Neural crest cell (in vitro differentiated cells): ENCODE measurements at regions not wholly inside any gene's neighbourhood (a gene's known extent, or its start where the extent isn't known, plus 50 kb on each side); places are given as distances from the start of the nearest gene placed in this dataset.

Experiments
- DNase-seq: peaks from one replicate; pipeline ENCODE4 v3.0.0; 2021; ENCODE audit warnings: low read depth, mixed read lengths, low spot score
- H3K27ac Mint-ChIP-seq: one replicate; pipeline ENCODE4 v1.8.0; 2021; ENCODE audit warnings: mild to moderate bottlenecking, mixed read lengths; ENCODE audit not compliant: unreplicated experiment
- H3K27me3 Mint-ChIP-seq: 2 replicates; pipeline ENCODE4 v1.8.0; 2021; ENCODE audit warnings: low read depth, mild to moderate bottlenecking, mixed read lengths
- H3K36me3 Mint-ChIP-seq: 2 replicates; pipeline ENCODE4 v1.8.0; 2021; ENCODE audit warnings: low read depth, mild to moderate bottlenecking, mixed read lengths
- H3K4me1 Mint-ChIP-seq: 2 replicates; pipeline ENCODE4 v1.8.0; 2021; ENCODE audit warnings: mixed read lengths
- H3K4me3 Mint-ChIP-seq: one replicate; pipeline ENCODE4 v1.8.0; 2021; ENCODE audit warnings: mild to moderate bottlenecking, mixed read lengths
- H3K9me3 Mint-ChIP-seq: 2 replicates; pipeline ENCODE4 v1.8.0; 2021; ENCODE audit warnings: mixed read lengths
- CTCF ChIP-seq: fragments of 200-600 bp; sonication (generic); conservative IDR thresholded peaks from 2 replicates; pipeline ENCODE4 v1.5.0; 2021; ENCODE audit warnings: antibody characterized with exemption, mild to moderate bottlenecking

DNA sequence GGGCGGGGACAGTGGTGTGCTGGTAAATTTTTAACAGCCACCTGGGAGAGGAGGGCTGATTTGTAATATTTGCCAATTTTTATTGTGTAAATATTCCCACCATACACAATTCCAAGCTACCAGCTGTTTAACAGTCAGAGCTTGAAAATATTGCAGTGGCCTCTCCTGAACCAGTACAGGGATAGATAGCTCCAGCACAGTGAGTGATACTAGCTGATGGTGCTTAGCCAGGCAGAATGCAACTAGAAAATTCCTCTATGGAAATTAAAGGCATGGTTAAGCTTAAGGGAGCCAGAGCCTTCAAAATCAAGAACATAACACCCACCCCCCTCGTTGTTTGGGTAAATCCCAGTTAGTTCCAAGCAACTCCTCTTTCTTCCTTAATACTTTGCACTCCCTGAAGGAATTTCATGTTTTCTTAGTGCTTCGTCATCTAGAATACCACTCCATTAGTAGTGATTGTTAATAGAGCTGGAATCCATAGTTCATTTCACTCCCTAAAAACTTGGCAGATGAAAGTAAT, 96.6 kb downstream of the CYB561 start:
- H3K9me3 Mint-ChIP-seq, result no peaks in the 10 kb centered on the region
- H3K36me3 Mint-ChIP-seq, result peaks cover 9% of the 10 kb centered on the region
- H3K4me1 Mint-ChIP-seq, result no peaks in the 10 kb centered on the region

DNA sequence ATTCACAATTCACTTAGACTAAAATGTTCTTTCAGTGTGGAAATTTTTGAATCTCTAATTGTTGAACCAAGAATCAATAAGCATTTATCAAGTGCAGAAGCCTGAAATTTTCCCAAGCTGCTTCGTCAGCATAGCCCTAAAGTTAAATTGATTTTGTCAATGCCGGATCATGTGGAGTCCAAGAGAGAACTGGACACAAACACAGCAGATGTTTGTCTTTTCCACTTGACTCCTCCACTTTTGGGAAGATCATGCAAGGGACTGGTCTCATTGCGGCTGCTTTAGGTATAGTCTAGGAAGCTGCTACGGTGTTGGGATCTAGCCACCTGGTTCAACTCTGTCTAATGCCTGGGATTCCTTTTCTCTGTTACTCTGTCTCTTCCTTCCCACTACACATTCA, 95.7 kb downstream of the CYB561 start:
- DNase-seq, result no peak
- no peak overlapping the region for H3K27ac Mint-ChIP-seq
- no peaks in the 10 kb centered on the region for H3K27me3 Mint-ChIP-seq
- TF ChIP-seq CTCF, result no peak
- no peaks in the 10 kb centered on the region for H3K4me1 Mint-ChIP-seq
- peaks cover 11% of the 10 kb centered on the region for H3K36me3 Mint-ChIP-seq
- no peak overlapping the region for H3K4me3 Mint-ChIP-seq
- no peaks in the 10 kb centered on the region for H3K9me3 Mint-ChIP-seq

More for the DNA sequence above, 96.6 kb downstream of the CYB561 start:
- DNase-seq, result no peak
- Mint-ChIP-seq H3K4me3 (no peak overlapping the region), H3K27ac (no peak overlapping the region), H3K27me3 (no peaks in the 10 kb centered on the region)
- TF ChIP-seq CTCF, result no peak

DNA sequence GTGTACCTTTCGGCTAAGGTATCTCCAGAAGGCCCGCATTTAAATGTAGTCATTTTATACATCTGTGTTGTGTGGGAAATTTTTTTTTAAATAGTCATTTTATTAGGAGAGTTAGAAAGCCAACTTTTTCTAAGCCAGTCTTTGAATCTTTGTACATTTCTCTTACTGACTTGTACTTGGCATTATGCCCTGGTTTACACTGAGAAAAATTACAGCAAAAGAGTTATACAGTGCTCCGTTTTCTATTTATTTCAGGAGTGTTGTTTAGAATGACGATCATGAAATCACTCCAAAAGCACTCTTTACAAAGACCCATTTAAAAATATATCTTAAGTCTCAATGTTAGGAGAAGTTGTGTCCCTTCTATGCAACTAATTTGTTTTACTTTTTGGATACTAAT, 91.8 kb downstream of the CYB561 start:
- Mint-ChIP-seq H3K36me3 (peaks cover 11% of the 10 kb centered on the region), H3K9me3 (no peaks in the 10 kb centered on the region), H3K27ac (no peak overlapping the region), H3K27me3 (no peaks in the 10 kb centered on the region), H3K4me1 (peaks cover 15% of the 10 kb centered on the region), H3K4me3 (no peak overlapping the region)
- TF ChIP-seq CTCF, result no peak
- DNase-seq, result no peak

DNA sequence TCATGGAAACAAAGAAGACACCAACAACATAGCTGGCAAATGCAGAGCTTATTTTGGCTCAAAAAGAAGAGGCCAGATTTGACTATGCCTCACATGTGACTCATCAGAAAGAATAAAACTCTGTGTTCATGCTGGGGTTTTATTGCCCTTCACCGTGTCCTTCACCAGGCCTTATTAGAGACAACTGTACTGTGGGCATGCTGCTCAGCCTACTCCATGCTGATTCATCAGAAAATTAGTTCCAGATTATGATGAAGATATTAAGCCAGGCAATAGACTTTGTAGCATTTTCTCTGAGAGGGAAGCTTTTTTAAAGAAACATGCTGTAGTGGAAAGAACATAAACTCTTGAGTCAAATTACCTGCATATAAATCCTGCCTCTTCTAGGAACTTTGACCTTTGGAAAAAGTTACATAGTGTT, 89.8 kb downstream of the CYB561 start:
- H3K4me1 Mint-ChIP-seq, result peaks cover 15% of the 10 kb centered on the region
- TF ChIP-seq CTCF, result no peak
- no peak overlapping the region for H3K4me3 Mint-ChIP-seq
- no peak for DNase-seq
- no peaks in the 10 kb centered on the region for H3K9me3 Mint-ChIP-seq
- H3K27me3 Mint-ChIP-seq, result no peaks in the 10 kb centered on the region
- peaks cover 14% of the 10 kb centered on the region for H3K36me3 Mint-ChIP-seq
- no peak overlapping the region for H3K27ac Mint-ChIP-seq

- no peak for TF ChIP-seq CTCF
- Mint-ChIP-seq H3K27me3 (no peaks in the 10 kb centered on the region), H3K27ac (no peak overlapping the region), H3K4me1 (peaks cover 15% of the 10 kb centered on the region), H3K36me3 (peaks cover 11% of the 10 kb centered on the region), H3K4me3 (no peak overlapping the region), H3K9me3 (no peaks in the 10 kb centered on the region)
- DNase-seq, result no peak
Observed at GRCh38 chr17:63358111-63358839, 87.8 kb downstream of the CYB561 start.
